HUES6 (cell line): ENCODE measurements at regions not wholly inside any gene's neighbourhood (a gene's known extent, or its start where the extent isn't known, plus 50 kb on each side); places are given as distances from the start of the nearest gene placed in this dataset.
"Not testable (repeated sequence)": the region's sequence is repeated elsewhere in the genome, so short reads cannot be mapped to it uniquely, and the experiment has no call there.

Experiments
- H3K27ac ChIP-seq: 2 replicates; pipeline ENCODE4 v1.7.0; 2013; ENCODE audit warnings: low read depth, mild to moderate bottlenecking, low read length, inconsistent platforms
- H3K27me3 ChIP-seq: 2 replicates; pipeline ENCODE4 v1.6.1; 2013; ENCODE audit warnings: low read length; ENCODE audit not compliant: control insufficient read depth, insufficient read depth
- H3K36me3 ChIP-seq: 2 replicates; pipeline ENCODE4 v1.6.1; 2013; ENCODE audit warnings: low read length; ENCODE audit not compliant: control insufficient read depth, insufficient read depth
- H3K4me1 ChIP-seq: 2 replicates; pipeline ENCODE4 v1.6.1; 2013; ENCODE audit warnings: low read length; ENCODE audit not compliant: control insufficient read depth, insufficient read depth
- H3K4me3 ChIP-seq: 2 replicates; pipeline ENCODE4 v1.5.1; 2013; ENCODE audit warnings: low read depth, low read length
- H3K9ac ChIP-seq: one replicate; pipeline ENCODE4 v1.6.1; 2013; ENCODE audit warnings: mild to moderate bottlenecking, low read length
- H3K9me3 ChIP-seq: 2 replicates; pipeline ENCODE4 v1.6.1; 2013; ENCODE audit warnings: low read depth, low read length; ENCODE audit not compliant: control insufficient read depth, insufficient read depth

DNA sequence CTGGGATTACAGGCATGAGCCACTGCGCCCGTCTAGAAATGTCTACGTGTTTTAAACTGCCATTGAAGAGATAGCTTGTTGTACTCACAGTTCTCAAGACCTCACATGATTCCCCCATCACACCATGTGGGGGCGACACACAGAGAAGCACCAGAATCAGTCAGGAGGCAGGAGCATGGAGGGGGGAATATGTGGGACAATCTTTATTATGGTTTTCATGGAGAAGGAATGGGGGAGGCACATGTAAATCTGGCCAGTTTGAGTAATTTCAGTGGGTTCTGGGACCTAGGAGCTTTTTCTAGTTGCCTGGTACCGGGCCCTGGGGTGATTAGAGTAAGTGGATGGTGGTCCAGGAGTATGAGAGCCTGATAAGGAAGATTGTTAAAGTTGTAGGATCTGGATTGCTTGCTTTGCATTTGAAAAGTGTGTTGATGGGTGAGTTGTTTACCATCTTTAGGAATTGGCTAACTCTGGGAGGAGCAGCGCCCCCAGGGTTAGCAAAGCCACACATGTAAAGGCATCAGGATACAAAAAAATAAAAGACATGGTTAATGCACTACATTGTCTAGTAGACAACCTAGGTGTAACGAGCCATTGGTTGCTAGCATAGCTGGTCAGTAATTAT lies 85.4 kb upstream of the SLC13A1 start:
- H3K9ac ChIP-seq = no peak overlapping the region
- peaks cover 8% of the 10 kb centered on the region; the same call in 1 of the 2 replicates for H3K27me3 ChIP-seq
- H3K4me3 ChIP-seq = peak overlapping the region; percentile 24; the same call in 1 of the 2 replicates
- H3K4me1 ChIP-seq = peaks cover 11% of the 10 kb centered on the region
- H3K27ac ChIP-seq = no peak overlapping the region
- no peaks in the 10 kb centered on the region for H3K9me3 ChIP-seq
- no peaks in the 10 kb centered on the region for H3K36me3 ChIP-seq

DNA sequence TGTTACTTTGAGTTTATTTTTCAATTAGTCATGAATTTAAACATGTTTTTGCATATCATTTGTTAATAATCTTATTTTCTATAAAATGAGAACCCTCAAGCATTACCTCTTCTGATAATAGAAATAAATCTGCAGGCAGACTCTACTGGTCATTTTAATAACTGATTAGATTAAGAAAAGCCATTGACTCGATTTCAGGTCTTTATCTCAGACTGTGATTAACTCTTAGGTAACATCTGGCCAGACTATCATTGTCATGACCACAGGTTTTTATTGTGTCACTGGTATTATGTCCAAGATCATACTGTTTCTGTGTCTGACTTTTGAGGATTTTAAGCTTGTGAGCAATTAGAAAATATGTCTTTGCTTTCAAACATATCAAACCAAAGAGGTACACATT lies 83.6 kb upstream of the SLC13A1 start:
- H3K36me3 ChIP-seq = no peaks in the 10 kb centered on the region
- H3K27me3 ChIP-seq = peaks cover 8% of the 10 kb centered on the region; the same call in 1 of the 2 replicates
- no peaks in the 10 kb centered on the region for H3K9me3 ChIP-seq
- H3K4me1 ChIP-seq = peaks cover 11% of the 10 kb centered on the region
- no peak overlapping the region for H3K4me3 ChIP-seq
- H3K27ac ChIP-seq = no peak overlapping the region
- H3K9ac ChIP-seq = no peak overlapping the region

DNA sequence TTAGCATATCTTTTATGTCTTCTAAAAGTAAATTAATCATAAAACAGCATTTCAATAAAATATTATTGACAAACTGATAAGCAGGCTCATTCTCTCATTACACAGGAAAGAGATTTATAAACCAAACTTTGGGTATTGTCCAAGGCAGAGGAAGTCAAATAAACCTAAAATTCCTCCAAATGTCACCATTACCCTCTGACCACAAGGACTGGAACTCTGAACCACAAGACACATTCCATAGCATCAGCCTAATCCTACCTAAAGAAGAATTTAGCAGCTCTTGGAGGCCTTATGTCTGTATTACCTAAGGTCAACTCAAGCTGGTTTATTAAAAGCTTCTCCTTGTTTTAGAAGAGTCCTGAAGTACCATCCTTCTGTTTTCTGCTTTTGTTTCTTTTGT lies 82.4 kb upstream of the SLC13A1 start:
- Histone ChIP-seq H3K4me1 (peaks cover 11% of the 10 kb centered on the region), H3K4me3 (no peak overlapping the region), H3K9me3 (no peaks in the 10 kb centered on the region), H3K36me3 (no peaks in the 10 kb centered on the region), H3K9ac (no peak overlapping the region), H3K27me3 (peaks cover 8% of the 10 kb centered on the region; the same call in 1 of the 2 replicates), H3K27ac (no peak overlapping the region)

DNA sequence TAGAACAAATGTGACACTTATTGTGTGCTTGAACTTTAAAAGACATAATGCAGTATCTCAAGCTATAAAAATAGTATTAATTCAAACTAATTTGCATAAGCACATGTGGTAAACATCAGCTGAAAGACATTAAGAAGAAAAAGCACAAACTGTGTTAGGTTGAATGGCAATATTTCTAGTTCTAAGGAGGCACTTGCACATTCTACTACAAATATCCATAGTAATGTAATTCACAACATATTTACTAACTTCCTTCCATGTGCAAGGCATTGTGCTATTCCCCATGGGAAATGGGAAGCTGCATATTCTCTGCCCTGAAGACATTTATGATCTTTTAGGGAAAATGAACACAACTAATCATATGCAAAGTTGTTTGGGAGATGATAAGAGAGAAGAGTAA lies 80.2 kb upstream of the SLC13A1 start:
- no peak overlapping the region for H3K27ac ChIP-seq
- H3K9me3 ChIP-seq = no peaks in the 10 kb centered on the region
- no peak overlapping the region for H3K4me3 ChIP-seq
- H3K9ac ChIP-seq = no peak overlapping the region
- H3K4me1 ChIP-seq = peaks cover 3% of the 10 kb centered on the region; the same call in 1 of the 2 replicates
- H3K36me3 ChIP-seq = no peaks in the 10 kb centered on the region
- H3K27me3 ChIP-seq = peaks cover 8% of the 10 kb centered on the region; the same call in 1 of the 2 replicates

DNA sequence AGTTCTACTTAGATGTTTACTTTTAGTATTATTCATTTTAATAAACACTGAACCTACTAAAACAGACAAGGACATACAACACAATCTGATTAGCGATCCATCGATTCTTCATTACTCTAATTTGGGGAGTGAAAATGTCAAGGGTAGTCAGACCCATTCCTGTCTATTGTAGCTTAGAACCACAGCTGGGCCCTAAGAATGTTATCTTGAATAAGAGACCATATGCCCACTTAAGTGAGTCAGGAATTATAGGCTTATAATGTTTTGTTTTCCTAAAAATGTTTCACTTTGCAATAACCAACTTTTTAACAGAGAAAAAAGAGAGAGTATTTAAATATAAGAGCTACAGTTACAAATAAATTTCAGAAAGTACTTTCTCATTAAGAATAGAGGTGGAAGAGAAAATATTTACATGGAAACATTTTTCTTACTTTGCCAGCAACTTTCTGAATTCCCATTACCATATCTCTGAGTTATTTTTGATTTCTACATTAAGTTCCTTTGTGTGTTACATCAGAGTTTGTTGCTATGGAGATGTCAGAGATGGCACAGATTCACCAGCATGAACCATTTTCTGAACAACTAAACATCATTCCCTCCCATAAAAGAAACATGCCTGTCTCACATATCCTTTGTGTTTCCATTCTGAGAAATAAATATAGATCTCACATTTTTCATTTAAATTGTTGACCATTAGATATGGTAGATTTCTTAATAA lies 75.4 kb upstream of the SLC13A1 start:
- Histone ChIP-seq H3K27ac (no peak overlapping the region), H3K36me3 (no peaks in the 10 kb centered on the region), H3K9ac (no peak overlapping the region), H3K27me3 (no peaks in the 10 kb centered on the region), H3K4me1 (peaks cover 10% of the 10 kb centered on the region; the same call in 1 of the 2 replicates), H3K4me3 (no peak overlapping the region), H3K9me3 (no peaks in the 10 kb centered on the region)

DNA sequence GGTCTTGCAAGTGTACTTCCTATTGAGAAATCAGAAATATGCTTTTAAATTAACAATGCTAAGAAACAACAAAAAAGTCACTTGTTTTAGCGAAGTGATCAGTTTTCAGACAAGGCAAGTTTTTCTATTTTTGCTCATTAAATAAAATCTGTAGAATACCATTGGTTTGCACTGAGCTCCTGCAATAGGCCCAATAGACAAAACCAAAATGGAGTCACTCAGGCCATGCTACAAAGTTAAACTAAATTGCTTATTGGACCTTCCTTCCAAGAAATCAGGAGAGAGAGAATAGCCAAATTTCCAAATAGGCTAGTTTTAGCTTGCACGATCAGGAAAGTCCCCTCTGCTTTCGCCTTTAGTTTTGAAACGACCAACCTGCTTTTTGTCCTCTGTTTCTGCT lies 73.4 kb upstream of the SLC13A1 start:
- Histone ChIP-seq H3K27me3 (no peaks in the 10 kb centered on the region), H3K9ac (no peak overlapping the region), H3K4me1 (peaks cover 15% of the 10 kb centered on the region; the same call in 1 of the 2 replicates), H3K9me3 (no peaks in the 10 kb centered on the region), H3K36me3 (no peaks in the 10 kb centered on the region), H3K27ac (no peak overlapping the region), H3K4me3 (no peak overlapping the region)

DNA sequence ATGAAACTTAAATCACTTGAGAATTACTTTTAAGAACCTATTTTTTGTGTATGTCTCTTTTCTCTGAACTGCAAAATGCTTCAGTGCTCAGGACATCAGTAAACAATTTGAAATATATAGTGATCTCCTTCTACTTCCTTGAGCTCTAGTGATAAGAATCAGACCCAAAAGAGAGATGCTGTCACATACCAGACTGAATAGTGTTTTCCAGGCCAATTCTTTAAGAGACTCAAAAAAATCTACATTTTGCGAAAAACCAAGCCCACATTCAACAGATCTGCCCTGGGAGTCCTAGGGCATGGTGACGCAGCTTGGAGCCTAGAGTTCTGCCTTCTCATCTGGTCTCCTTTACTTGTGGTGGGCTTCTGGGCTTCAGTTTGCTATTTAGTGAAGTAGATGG lies 72.1 kb upstream of the SLC13A1 start:
- Histone ChIP-seq H3K9me3 (no peaks in the 10 kb centered on the region), H3K4me1 (peaks cover 15% of the 10 kb centered on the region; the same call in 1 of the 2 replicates), H3K27me3 (no peaks in the 10 kb centered on the region), H3K4me3 (no peak overlapping the region), H3K36me3 (no peaks in the 10 kb centered on the region), H3K9ac (no peak overlapping the region), H3K27ac (no peak overlapping the region)

DNA sequence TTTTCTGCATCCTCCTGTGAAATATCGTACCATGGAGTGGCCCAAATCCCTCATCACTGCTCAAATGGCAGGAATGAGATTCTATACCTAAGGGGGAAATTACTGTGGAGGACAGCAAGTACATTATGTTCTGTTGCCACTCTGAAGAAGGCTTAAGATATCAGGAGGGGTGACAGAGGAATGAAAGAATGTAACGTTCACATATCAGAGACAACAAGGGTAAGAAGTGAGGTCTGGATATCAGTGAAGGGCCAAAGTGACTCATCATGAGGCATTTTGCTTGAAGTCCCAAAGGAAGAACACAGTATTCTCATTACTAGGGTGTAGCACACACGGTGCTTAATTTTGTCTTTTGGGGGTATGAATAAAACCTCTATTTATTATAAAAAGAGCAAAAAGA lies 71.5 kb upstream of the SLC13A1 start:
- Histone ChIP-seq H3K27ac (no peak overlapping the region; the same call in 1 of the 2 replicates), H3K9ac (no peak overlapping the region), H3K9me3 (no peaks in the 10 kb centered on the region), H3K27me3 (no peaks in the 10 kb centered on the region), H3K36me3 (no peaks in the 10 kb centered on the region), H3K4me3 (no peak overlapping the region), H3K4me1 (peaks cover 15% of the 10 kb centered on the region; the same call in 1 of the 2 replicates)

DNA sequence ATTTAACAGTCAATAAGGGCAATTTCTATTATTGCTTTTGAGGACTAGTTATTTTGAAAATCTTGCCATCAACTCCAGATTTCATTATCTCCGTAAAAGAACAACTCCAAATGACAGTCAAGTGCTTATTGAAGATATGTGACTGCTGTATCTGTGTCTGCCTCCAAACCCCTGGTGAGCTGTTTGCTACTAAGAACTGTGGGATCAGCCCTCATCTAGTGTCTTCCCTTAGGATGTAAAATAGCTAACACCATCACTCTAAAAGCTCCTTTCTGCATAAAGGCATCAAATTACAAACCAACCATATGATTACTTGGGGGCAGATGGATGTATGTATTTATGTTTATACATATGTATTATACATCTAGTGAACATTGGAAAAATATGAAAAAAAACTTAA lies 70.8 kb upstream of the SLC13A1 start:
- no peak overlapping the region for H3K4me3 ChIP-seq
- no peak overlapping the region for H3K27ac ChIP-seq
- no peak overlapping the region for H3K9ac ChIP-seq
- H3K27me3 ChIP-seq = no peaks in the 10 kb centered on the region
- no peaks in the 10 kb centered on the region for H3K36me3 ChIP-seq
- H3K4me1 ChIP-seq = peaks cover 15% of the 10 kb centered on the region; the same call in 1 of the 2 replicates
- H3K9me3 ChIP-seq = no peaks in the 10 kb centered on the region

DNA sequence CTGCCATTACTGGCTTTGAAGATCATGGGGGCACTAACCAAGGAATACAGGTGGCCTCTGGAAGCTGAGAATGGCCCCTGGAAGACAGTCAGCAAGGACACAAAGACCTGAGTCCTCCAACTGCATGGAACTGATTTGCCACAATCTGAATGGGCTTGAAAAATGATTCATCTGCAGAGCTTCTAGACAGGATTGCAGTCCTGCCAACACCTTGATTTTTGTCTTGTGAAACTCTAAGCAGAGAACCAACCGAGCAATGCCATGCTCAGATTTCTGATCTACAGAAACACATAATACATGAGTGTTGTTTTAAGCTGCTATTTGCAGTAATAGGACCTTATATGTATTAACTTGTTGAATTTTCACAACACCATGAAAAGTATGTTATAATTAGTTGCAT lies 66.1 kb upstream of the SLC13A1 start:
- peaks cover 9% of the 10 kb centered on the region for H3K4me1 ChIP-seq
- no peak overlapping the region for H3K4me3 ChIP-seq
- H3K9ac ChIP-seq = no peak overlapping the region
- H3K27me3 ChIP-seq = no peaks in the 10 kb centered on the region
- 0 out of 2 replicates have a peak, but pooled peaks cover 2% of the 10 kb centered on the region for H3K9me3 ChIP-seq
- H3K27ac ChIP-seq = no peak overlapping the region
- H3K36me3 ChIP-seq = no peaks in the 10 kb centered on the region

DNA sequence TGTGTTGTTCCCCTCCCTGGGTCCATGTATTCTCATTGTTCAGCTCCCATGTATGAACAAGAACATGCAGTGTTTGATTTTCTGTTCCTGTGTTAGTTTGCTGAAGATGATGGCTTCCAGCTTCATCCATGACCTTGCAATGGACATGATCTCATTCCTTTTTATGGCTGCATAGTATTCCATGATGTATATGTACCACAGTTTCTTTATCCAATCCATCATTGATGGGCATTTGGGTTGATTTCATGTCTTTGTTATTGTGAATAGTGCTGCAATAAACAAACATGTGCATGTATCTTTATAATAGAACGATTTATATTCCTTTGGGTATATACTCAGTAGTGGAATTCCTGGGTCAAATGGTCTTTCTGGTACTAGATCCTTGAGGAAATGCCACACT lies 65.1 kb upstream of the SLC13A1 start:
- H3K4me3 ChIP-seq, H3K9ac ChIP-seq, H3K27ac ChIP-seq, H3K36me3 ChIP-seq, H3K4me1 ChIP-seq, H3K27me3 ChIP-seq, H3K9me3 ChIP-seq: not testable (repeated sequence)
